Stimulated activated naive B cell treated with anti-CD40 and anti-IgM and Interleukin-4, amounts not matched to agents 10 μg/mL and 1 μg/mL and 100 μg/mL, for 72 hours (primary cell): ENCODE measurements at regions not wholly inside any gene's neighbourhood (a gene's known extent, or its start where the extent isn't known, plus 50 kb on each side); places are given as distances from the start of the nearest gene placed in this dataset.

Experiments used
- ATAC-seq, 2 donors: fragments of 150-1000 bp; cut with Tn5 transposase; replicated peaks; 2 replicates each; pipeline ENCODE4 v1.10.0; 2021; ENCODE audit warnings: moderate library complexity in 1 of 2
- DNase-seq: peaks from one replicate; pipeline ENCODE4 v3.0.0; 2021
- H3K27ac Mint-ChIP-seq: one replicate; pipeline ENCODE4 v1.8.0; 2022; ENCODE audit warnings: mild to moderate bottlenecking, mixed read lengths
- H3K27me3 Mint-ChIP-seq, 2 donors: one replicate each; pipeline ENCODE4 v1.8.0; 2022; ENCODE audit warnings: mixed read lengths in 2 of 2
- H3K36me3 Mint-ChIP-seq, 2 donors: one replicate each; pipeline ENCODE4 v1.8.0; 2022; ENCODE audit warnings: mixed read lengths in 2 of 2, mild to moderate bottlenecking in 1 of 2
- H3K4me1 Mint-ChIP-seq, 2 donors: one replicate each; pipeline ENCODE4 v1.8.0; 2022; ENCODE audit warnings: mixed read lengths in 2 of 2, mild to moderate bottlenecking in 1 of 2
- H3K4me3 Mint-ChIP-seq, 2 donors: one replicate each; pipeline ENCODE4 v1.8.0; 2022; ENCODE audit warnings: mild to moderate bottlenecking in 2 of 2, mixed read lengths in 2 of 2, moderate library complexity in 1 of 2
- H3K9me3 Mint-ChIP-seq, 2 donors: one replicate each; pipeline ENCODE4 v1.8.0; 2022; ENCODE audit warnings: mixed read lengths in 2 of 2, mild to moderate bottlenecking in 1 of 2

DNA sequence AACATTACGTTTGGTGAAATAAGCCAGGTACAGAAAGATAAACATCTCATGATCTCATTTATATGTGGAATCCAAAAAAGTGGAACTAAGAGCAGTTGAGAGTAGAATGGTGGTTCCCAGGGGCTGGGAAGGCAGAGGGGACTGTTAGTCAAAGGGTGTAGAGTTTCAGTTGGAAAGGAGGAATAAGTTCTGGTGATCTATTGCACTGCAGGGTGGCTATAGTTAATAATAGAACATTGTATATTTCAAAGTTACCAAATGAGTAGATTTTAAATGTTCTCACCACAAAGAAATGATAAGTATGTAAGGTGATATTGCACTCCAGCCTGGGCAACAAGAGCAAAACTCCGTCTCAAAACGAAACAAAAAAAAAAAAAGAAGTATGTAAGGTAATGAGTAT, 260.1 kb upstream of the RAB6C start:
- H3K4me1 Mint-ChIP-seq, result no peaks in the 10 kb centered on the region
- no peaks in the 10 kb centered on the region for H3K9me3 Mint-ChIP-seq
- H3K36me3 Mint-ChIP-seq, result no peaks in the 10 kb centered on the region
- ATAC-seq, result no peak
- no peak overlapping the region for H3K4me3 Mint-ChIP-seq
- no peak overlapping the region for H3K27ac Mint-ChIP-seq
- no peak for DNase-seq
- peaks cover 0 to 16% of the 10 kb centered on the region in 2 donors for H3K27me3 Mint-ChIP-seq

DNA sequence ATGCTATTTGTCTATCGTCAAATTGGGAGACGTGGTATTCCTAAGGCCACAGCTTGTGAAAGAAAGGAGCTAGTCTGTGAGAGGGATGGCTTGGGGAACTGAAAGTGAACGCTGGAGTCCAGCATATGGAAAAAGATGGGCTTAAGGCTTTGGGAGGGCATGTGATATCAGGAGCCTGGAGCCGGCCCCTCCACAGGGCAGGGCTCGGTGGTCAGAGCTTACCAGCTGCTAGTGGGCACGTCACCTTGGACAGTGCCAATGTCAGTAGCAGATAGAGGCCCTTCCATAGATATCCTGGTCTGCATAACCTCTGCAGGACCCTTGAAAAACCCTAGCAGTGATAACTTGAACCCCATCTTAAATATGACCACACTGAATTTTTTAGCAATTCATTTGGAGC, 259.1 kb upstream of the RAB6C start:
- Mint-ChIP-seq H3K27ac (no peak overlapping the region), H3K9me3 (no peaks in the 10 kb centered on the region), H3K27me3 (peaks cover 0 to 16% of the 10 kb centered on the region in 2 donors), H3K4me1 (no peaks in the 10 kb centered on the region), H3K36me3 (no peaks in the 10 kb centered on the region), H3K4me3 (no peak overlapping the region)
- DNase-seq, result no peak
- ATAC-seq, result no peak

DNA sequence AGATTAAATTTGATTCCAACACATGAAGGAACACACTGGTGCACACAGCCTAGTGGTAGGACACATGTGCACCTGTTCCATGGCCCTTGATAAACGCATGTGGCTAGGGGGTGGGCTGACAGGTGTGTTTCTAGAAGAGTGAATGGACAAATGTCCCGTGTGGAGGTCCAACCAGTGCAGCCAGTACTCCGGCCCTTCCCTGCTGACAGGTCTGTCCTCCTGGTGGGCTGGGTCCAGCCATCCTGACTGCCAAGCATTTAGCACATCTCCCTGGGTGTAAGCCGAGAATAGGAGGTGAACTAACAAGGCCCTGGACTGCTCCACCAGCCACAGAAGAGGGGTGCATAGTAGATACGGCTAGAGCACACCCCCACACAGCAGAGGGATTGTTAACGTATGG, 258.7 kb upstream of the RAB6C start:
- no peak for DNase-seq
- H3K27me3 Mint-ChIP-seq, result peaks cover 0 to 16% of the 10 kb centered on the region in 2 donors
- H3K4me1 Mint-ChIP-seq, result no peaks in the 10 kb centered on the region
- no peaks in the 10 kb centered on the region for H3K36me3 Mint-ChIP-seq
- H3K9me3 Mint-ChIP-seq, result no peaks in the 10 kb centered on the region
- H3K4me3 Mint-ChIP-seq, result no peak overlapping the region
- ATAC-seq, result no peak
- H3K27ac Mint-ChIP-seq, result no peak overlapping the region

DNA sequence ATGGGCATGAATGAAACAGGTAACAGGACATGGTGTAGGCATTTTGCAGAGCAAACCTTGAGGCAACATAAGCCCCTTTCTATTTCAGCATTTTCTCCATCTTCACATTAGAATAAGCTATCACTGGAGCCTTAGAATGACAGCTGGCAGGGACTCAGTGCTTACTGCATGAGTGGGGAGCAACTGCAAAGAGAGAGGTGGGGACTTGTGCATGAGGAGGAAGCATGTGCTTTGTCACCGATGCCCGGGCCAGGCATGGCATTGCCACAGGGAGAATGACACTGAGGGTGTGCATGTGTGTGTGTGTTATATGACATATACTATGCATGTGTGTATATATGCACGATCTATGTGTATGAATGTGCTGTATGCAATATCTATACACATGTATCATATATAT, 258.2 kb upstream of the RAB6C start:
- no peaks in the 10 kb centered on the region for H3K4me1 Mint-ChIP-seq
- peaks cover 0 to 16% of the 10 kb centered on the region in 2 donors for H3K27me3 Mint-ChIP-seq
- H3K9me3 Mint-ChIP-seq, result no peaks in the 10 kb centered on the region
- no peak overlapping the region for H3K4me3 Mint-ChIP-seq
- no peaks in the 10 kb centered on the region for H3K36me3 Mint-ChIP-seq
- ATAC-seq (no peak), DNase-seq (no peak)
- no peak overlapping the region for H3K27ac Mint-ChIP-seq

DNA sequence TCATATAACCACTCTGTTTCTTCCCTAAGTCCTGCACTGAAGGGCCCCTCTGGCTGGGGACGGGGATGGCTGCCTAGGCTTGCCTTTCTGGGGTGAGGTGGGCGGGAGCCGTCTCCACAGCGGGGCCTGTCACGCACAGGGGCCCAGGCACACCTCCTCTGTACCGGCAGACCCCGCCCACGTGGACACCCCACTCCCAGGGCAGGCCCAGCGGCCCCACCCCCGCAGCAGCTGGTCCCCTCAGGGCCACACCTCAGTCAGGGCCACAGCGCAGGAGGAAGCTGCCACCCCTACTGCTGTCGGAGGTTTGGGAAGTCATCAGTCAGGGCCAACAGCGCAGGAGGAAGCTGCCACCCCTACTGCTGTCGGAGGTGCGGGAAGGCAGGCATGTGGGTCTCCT, 257.6 kb upstream of the RAB6C start:
- DNase-seq (no peak), ATAC-seq (no peak)
- Mint-ChIP-seq H3K9me3 (no peaks in the 10 kb centered on the region), H3K36me3 (no peaks in the 10 kb centered on the region), H3K27me3 (peaks cover 0 to 12% of the 10 kb centered on the region in 2 donors), H3K27ac (no peak overlapping the region), H3K4me3 (no peak overlapping the region), H3K4me1 (no peaks in the 10 kb centered on the region)

DNA sequence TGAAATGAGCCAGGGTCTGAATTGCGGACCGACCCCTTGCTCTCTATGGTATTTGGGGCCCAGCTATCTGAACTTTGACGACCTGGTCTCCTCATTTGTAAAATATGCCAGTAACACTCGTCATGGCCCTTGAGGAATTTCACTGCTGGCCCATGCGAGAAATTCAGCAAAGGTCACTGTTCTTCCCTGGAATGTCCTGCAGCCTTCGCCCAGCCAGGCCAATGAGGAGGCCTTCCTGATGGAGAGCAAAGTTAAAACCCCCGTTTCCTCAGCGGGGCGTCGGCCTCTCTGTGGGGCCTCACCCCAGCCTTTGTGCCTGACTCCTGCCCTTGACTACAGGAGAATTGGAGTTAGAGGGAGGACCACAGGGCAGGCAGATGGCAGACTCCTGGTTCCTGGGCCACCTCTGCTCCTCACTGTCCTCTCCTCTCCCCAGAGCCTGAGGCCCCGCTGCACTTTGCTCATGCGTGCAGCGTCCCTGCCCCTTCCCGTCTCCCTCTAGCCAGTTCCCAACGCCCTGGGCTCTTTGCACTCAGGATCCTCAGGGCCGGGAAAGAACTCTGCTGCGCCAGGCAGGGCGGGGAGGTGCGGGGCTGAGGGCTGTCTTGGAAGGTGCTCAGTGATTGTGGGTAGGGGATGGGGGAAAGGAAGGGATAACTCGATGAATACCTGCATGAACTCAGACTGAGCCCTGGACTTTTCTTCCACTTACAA, 257.0 kb upstream of the RAB6C start:
- H3K36me3 Mint-ChIP-seq, result no peaks in the 10 kb centered on the region
- H3K4me3 Mint-ChIP-seq, result no peak overlapping the region
- DNase-seq, result no peak
- no peak overlapping the region for H3K27ac Mint-ChIP-seq
- H3K4me1 Mint-ChIP-seq, result no peaks in the 10 kb centered on the region
- no peaks in the 10 kb centered on the region for H3K9me3 Mint-ChIP-seq
- ATAC-seq, result no peak
- H3K27me3 Mint-ChIP-seq, result peaks cover 0 to 11% of the 10 kb centered on the region in 2 donors

DNA sequence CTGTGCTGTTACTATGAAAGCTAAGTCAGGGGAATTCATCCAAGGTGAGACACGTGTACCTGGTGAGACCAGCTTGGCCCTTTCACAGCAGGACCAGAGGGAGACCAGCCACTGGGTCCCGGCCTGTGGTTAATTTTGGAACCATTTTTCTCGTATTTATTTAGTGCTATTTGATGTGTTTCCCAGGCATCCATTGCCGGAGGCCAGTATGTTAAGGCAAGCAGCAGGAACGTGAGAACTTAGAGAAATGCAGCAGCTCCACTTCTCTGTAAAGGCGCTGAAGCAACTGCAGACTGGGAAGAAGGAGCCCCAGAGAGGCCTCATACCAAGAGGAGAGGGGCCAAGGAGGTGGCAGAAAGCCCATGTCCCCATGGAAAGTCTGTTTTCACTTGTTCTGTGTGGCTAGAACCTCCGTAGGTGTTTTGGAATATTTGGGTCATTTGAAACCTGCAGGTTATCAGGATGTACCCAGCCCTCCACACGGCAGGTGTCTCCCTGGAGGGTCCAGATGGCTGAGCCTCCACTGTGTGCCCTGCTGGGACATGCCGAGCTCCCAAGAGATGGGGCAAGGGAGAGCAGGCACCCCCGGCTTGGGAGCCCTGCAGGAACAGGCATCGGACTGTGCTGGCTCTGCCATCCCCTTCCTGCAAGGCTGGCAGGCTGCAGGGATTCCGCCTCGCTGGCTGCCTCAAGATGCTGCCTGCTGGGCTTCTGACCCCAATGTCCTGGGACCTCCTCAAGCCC, 256.0 kb upstream of the RAB6C start:
- Mint-ChIP-seq H3K4me1 (no peaks in the 10 kb centered on the region), H3K27ac (no peak overlapping the region), H3K27me3 (peaks cover 0 to 4% of the 10 kb centered on the region in 2 donors), H3K36me3 (no peaks in the 10 kb centered on the region), H3K4me3 (no peak overlapping the region), H3K9me3 (no peaks in the 10 kb centered on the region)
- DNase-seq, result no peak
- ATAC-seq, result no peak

DNA sequence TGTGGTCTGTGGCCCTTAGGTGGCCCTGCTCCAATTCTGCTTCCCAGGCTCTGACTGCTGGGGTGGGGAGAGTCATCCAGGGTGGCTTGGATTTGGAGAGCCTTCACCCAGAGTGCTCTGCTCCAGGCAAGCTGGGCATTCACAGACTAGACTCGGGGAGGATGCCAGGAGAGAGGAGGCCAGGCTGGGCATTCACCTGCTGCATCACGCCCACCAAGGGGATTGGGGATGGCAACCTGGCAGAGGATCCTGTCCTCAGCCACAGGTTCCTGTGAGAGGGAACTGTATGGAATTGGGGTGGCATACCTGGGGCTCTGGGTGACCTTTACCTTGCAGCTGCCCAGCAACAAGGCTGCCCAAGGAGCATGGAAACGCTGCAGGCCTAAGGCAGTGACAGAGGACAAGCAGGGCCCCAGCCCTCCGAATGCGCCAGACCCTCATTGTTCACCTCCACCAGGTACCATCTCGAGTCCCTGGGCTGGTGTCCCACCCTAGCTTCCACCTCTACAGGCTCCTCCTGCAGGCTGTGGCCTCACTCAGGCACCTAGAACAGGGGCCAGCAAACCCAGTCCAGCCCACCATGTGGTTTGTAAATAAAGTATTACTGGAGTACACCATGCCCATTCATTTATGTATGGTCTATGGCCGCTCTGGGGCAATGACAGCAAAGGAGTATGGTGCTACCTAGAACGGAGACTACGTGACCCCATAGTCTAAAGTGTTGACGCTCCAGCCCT, 255.3 kb upstream of the RAB6C start:
- Mint-ChIP-seq H3K9me3 (no peaks in the 10 kb centered on the region), H3K27ac (no peak overlapping the region), H3K36me3 (no peaks in the 10 kb centered on the region), H3K4me1 (no peaks in the 10 kb centered on the region), H3K27me3 (peaks cover 0 to 2% of the 10 kb centered on the region in 2 donors), H3K4me3 (no peak overlapping the region)
- ATAC-seq (no peak), DNase-seq (no peak)

DNA sequence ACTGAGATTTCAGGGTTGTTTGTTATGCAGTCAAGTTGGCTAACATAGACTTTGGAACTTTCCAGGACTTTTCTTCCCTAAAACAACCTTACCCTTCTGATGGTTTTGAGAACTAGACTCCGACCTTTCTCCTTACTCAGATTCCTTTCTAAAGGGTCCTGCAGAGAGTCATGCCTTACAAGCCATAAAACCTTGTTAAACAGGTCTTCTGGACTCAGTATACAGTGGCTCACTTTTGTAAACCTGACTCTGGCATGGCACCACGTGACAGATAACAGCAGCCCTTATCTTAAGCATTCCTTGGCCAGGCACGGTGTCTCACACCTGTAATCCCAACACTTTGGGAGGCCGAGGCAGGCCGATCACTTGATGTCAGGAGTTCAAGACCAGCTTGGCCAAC, 253.2 kb upstream of the RAB6C start:
- no peak overlapping the region for H3K4me3 Mint-ChIP-seq
- no peaks in the 10 kb centered on the region for H3K36me3 Mint-ChIP-seq
- no peak overlapping the region for H3K27ac Mint-ChIP-seq
- no peaks in the 10 kb centered on the region for H3K9me3 Mint-ChIP-seq
- H3K27me3 Mint-ChIP-seq, result peaks cover 0 to 4% of the 10 kb centered on the region in 2 donors
- DNase-seq (no peak), ATAC-seq (no peak)
- no peaks in the 10 kb centered on the region for H3K4me1 Mint-ChIP-seq

DNA sequence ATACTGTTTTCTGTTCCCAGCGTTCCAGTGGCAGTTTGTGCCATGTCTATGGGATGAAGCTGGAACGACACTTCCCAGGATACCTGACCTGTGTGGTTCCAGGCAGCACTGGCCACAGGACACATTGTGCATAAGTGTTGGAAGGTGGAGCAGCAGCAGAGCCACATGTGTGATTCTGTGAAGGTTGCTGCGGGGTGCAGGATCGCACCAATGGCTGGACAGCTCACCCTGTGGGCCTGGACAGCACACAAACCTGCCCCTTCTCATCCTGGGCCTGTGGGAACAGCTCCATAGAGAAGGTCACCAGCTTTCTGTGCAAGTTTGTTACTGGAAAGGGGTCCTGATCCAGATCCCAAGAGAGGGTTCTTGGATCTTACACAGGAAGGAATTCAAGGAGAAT, 252.2 kb upstream of the RAB6C start:
- no peak overlapping the region for H3K4me3 Mint-ChIP-seq

DNA sequence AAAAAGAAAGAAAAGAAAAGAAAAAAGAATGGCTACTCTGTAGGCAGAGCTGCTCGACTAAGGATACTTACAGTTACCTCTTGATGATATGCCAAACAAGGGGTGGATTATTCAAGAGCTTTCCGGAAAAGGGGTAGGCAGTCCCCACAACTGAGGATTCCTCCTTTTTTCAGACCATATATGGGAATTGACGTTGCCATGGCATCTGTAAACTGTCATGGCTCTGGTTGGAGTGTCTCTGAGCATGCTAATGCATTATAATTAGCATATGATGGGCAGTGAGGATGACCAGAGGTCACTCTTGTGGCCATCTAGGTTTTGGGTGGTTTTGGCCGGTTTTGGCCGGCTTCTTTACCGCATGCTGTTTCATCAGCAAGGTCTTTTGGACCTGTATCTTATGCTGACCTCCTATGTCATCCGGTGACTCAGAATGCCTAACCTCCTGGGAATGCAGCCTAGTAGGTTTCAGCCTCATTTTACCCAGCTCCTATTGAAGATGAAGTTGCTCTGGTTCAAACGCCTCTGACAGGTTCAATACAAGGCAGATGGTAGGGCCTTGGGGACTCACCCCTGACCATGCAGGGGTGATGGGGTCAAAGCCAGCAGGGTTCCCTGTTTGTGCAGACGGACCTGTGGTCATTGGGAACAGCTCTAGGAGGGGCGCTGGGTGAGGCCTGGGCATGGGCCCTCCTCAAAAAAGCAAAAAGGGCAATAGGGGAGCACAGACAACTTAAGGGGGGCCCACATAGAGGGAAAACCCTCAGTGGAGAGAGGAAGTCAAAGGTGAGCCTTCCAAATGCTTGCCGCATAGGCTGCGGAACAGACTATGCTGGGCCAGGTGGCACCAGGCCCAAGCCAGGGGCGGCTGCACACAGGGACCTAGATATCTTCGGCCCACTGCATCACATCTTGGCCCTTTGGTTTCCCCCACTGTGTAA, 251.2 kb upstream of the RAB6C start:
- no peak for DNase-seq
- Mint-ChIP-seq H3K27ac (no peak overlapping the region), H3K4me3 (no peak overlapping the region), H3K4me1 (no peaks in the 10 kb centered on the region), H3K27me3 (peaks cover 0 to 4% of the 10 kb centered on the region in 2 donors), H3K36me3 (no peaks in the 10 kb centered on the region), H3K9me3 (no peaks in the 10 kb centered on the region)
- no peak for ATAC-seq

More for the DNA sequence above, 252.2 kb upstream of the RAB6C start:
- Mint-ChIP-seq H3K36me3 (no peaks in the 10 kb centered on the region), H3K9me3 (no peaks in the 10 kb centered on the region), H3K27me3 (peaks cover 0 to 4% of the 10 kb centered on the region in 2 donors), H3K4me1 (no peaks in the 10 kb centered on the region), H3K27ac (no peak overlapping the region)
- DNase-seq (no peak), ATAC-seq (no peak)

DNA sequence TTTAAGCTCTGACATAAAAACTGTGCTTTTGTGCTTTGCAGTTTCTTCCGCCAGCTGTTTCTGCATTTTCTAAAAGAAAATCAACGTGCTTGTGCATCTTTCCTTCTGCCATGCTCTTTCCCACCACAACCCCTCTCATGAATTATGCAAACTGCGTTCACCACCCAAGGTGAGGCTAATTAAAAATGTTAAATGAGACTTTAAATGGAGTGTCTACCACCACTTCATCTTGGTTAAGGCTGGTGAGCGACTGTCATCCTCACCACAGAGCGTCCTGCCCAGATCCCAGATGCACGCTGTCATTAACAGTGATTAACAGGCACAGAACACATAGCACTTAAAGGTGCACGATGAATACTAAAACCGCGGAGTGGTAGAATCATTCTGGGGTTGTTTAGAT, 250.5 kb upstream of the RAB6C start:
- H3K36me3 Mint-ChIP-seq, result no peaks in the 10 kb centered on the region
- H3K4me1 Mint-ChIP-seq, result no peaks in the 10 kb centered on the region
- no peak for ATAC-seq
- no peaks in the 10 kb centered on the region for H3K9me3 Mint-ChIP-seq
- DNase-seq, result no peak
- H3K27me3 Mint-ChIP-seq, result peaks cover 0 to 4% of the 10 kb centered on the region in 2 donors
- H3K4me3 Mint-ChIP-seq, result no peak overlapping the region
- no peak overlapping the region for H3K27ac Mint-ChIP-seq

DNA sequence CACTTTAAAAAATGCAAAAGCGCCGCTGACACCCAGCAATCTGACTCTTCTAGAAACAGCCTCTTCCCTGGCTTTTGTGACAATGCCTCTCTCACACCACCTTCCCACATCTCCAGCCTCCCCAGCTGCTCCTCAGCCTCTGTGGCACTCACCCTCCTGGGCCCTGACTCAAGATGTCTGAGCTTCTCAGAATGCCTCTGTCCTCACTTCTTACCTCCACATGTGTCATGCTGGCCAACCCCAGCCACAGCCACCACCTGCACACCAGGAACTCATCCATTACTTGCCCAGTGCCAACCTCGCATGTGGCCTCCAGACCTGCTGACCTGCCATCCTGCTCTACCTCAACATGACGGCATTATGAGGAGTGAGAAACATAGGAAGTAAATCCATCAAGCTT, 249.8 kb upstream of the RAB6C start:
- no peaks in the 10 kb centered on the region for H3K4me1 Mint-ChIP-seq
- ATAC-seq (no peak), DNase-seq (no peak)
- H3K27ac Mint-ChIP-seq, result no peak overlapping the region
- peaks cover 0 to 4% of the 10 kb centered on the region in 2 donors for H3K27me3 Mint-ChIP-seq
- no peak overlapping the region for H3K4me3 Mint-ChIP-seq
- no peaks in the 10 kb centered on the region for H3K9me3 Mint-ChIP-seq
- H3K36me3 Mint-ChIP-seq, result no peaks in the 10 kb centered on the region

DNA sequence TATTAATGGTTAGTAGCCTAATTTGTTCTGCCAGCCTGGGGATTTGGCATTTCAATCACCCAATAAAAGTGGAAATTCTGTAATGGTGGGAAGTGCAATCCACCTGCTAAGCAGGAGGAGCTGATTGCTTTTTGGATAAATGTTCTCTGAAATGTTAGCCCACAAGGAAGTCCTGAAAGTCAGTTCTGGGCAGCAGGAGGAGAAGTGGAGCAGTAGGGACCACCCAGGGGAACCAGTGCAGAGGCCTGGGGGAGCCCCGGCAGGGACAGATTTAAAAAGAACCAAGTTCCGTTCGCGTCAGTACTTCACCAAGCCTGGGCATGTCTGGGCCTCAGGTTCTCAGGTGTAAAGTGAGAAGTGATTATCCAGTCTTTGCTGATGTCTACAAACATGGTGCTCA, 248.5 kb upstream of the RAB6C start:
- H3K9me3 Mint-ChIP-seq, result no peaks in the 10 kb centered on the region
- no peak overlapping the region for H3K4me3 Mint-ChIP-seq
- peaks cover 0 to 4% of the 10 kb centered on the region in 2 donors for H3K27me3 Mint-ChIP-seq
- ATAC-seq (no peak), DNase-seq (no peak)
- no peaks in the 10 kb centered on the region for H3K4me1 Mint-ChIP-seq
- H3K27ac Mint-ChIP-seq, result no peak overlapping the region
- H3K36me3 Mint-ChIP-seq, result no peaks in the 10 kb centered on the region
